D341Med (cell line): ENCODE measurements at regions not wholly inside any gene's neighbourhood (a gene's known extent, or its start where the extent isn't known, plus 50 kb on each side); places are given as distances from the start of the nearest gene placed in this dataset.
"Not testable (repeated sequence)": the region's sequence is repeated elsewhere in the genome, so short reads cannot be mapped to it uniquely, and the experiment has no call there.

Source experiments
- DNase-seq: peaks from one replicate; pipeline ENCODE4 v3.0.0; 2012; ENCODE audit warnings: low spot score

- DNase-seq = no peak
These were observed 414.5 kb upstream of the KLHL29 start for GRCh38 chr2:22970284-22970975.

GRCh38 chr2:22970991-22971390, 414.0 kb upstream of the KLHL29 start:
- DNase-seq = no peak

- no peak for DNase-seq
These were observed 403.2 kb upstream of the KLHL29 start for GRCh38 chr2:22981785-22982184.

- DNase-seq = not testable (repeated sequence)
These were observed 400.8 kb upstream of the KLHL29 start for GRCh38 chr2:22984152-22984551.

GRCh38 chr2:22990246-22990645, 394.7 kb upstream of the KLHL29 start:
- DNase-seq = no peak

GRCh38 chr2:22991844-22992243, 393.1 kb upstream of the KLHL29 start:
- no peak for DNase-seq

GRCh38 chr2:22992441-22992840, 392.5 kb upstream of the KLHL29 start:
- DNase-seq = no peak

GRCh38 chr2:22993250-22993649, 391.7 kb upstream of the KLHL29 start:
- DNase-seq = no peak

- peak; percentile 69 for DNase-seq
These were observed 389.4 kb upstream of the KLHL29 start for GRCh38 chr2:22995576-22995975.

GRCh38 chr2:22996911-22997310, 388.1 kb upstream of the KLHL29 start:
- no peak for DNase-seq

GRCh38 chr2:22998359-22998758, 386.6 kb upstream of the KLHL29 start:
- DNase-seq = no peak

GRCh38 chr2:22999951-23000350, 385.0 kb upstream of the KLHL29 start:
- no peak for DNase-seq

- DNase-seq = no peak
These were observed 382.7 kb upstream of the KLHL29 start for GRCh38 chr2:23002234-23002633.

GRCh38 chr2:23005469-23005868, 379.5 kb upstream of the KLHL29 start:
- no peak for DNase-seq

GRCh38 chr2:23007631-23008235, 377.2 kb upstream of the KLHL29 start:
- DNase-seq = no peak

- DNase-seq = no peak
These were observed 376.5 kb upstream of the KLHL29 start for GRCh38 chr2:23008440-23008839.

GRCh38 chr2:23008951-23009350, 376.0 kb upstream of the KLHL29 start:
- DNase-seq = no peak

- no peak for DNase-seq
These were observed 375.3 kb upstream of the KLHL29 start for GRCh38 chr2:23009545-23010149.

- no peak for DNase-seq
These were observed 372.5 kb upstream of the KLHL29 start for GRCh38 chr2:23012499-23012898.

GRCh38 chr2:23015651-23016200, 369.3 kb upstream of the KLHL29 start:
- DNase-seq = no peak

- DNase-seq = no peak
These were observed 365.5 kb upstream of the KLHL29 start for GRCh38 chr2:23019476-23019875.

GRCh38 chr2:23020659-23021058, 364.3 kb upstream of the KLHL29 start:
- no peak for DNase-seq
